ENCODE measurements at regions not wholly inside any gene's neighbourhood (a gene's known extent, or its start where the extent isn't known, plus 50 kb on each side); places are given as distances from the start of the nearest gene placed in this dataset.
"Not testable (repeated sequence)": the region's sequence is repeated elsewhere in the genome, so short reads cannot be mapped to it uniquely, and the experiment has no call there.

DNA sequence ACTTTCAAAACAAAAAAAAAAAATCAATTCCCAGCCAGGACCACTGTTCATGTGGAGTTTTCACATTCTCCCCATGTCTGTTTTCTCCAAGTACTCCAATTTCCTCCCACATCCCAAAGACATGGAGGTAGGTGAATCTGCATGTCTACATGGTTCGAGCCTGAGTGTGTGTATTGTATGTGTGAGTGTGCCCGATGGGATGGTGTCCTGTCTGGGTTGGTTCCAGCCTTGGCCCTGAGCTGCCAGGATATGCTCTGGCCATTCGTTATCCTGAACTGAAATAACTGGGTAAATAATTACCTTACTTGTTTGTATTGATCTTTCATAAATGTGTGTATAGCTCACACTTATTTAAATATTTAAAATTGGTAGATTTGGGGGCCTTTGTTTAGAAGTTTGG lies 452.3 kb upstream of the RORB start:
- no peak overlapping the region for H3K9ac ChIP-seq (ENCODE audit: low read depth, low read length)
- H3K4me3 ChIP-seq (ENCODE audit: low read depth in 1 of 2, low read length in 2 of 2): no peak overlapping the region
- no peaks in the 10 kb centered on the region for H3K79me2 ChIP-seq (ENCODE audit: insufficient read depth, low read length)
- H3K27me3 ChIP-seq (ENCODE audit: insufficient read depth, low read length, poor library complexity): no peaks in the 10 kb centered on the region
- H3K9me3 ChIP-seq (ENCODE audit: insufficient read depth, low read length, severe bottlenecking): no peaks in the 10 kb centered on the region
- no peaks in the 10 kb centered on the region for H3K4me1 ChIP-seq (ENCODE audit: insufficient read depth, low read length)
- H4K20me1 ChIP-seq (ENCODE audit: insufficient read depth, low read length): no peaks in the 10 kb centered on the region
- H3K4me2 ChIP-seq (ENCODE audit: insufficient read depth, low read length): no peak overlapping the region
- DNase-seq: no peak
- no peak for TF ChIP-seq CTCF (IDR thresholded peaks at IDR 0.05; ENCODE audit: borderline replicate concordance, extremely low read depth, low read length, poor library complexity, severe bottlenecking)
- TF ChIP-seq EZH2 (IDR thresholded peaks at IDR 0.05; ENCODE audit: borderline replicate concordance, low read depth, low read length, severe bottlenecking): no peak
- H3K36me3 ChIP-seq (ENCODE audit: insufficient read depth, low read length): no peaks in the 10 kb centered on the region
- ATAC-seq (ENCODE audit: insufficient read depth, low read depth): no peak
- no peak overlapping the region for H3K27ac ChIP-seq (ENCODE audit: low read length)
- no peak overlapping the region for H2AFZ ChIP-seq (ENCODE audit: low read depth, low read length)

- Histone ChIP-seq H3K36me3 (ENCODE audit: insufficient read depth, low read length) (no peaks in the 10 kb centered on the region), H3K9me3 (ENCODE audit: insufficient read depth, low read length, severe bottlenecking) (peaks cover 22% of the 10 kb centered on the region), H3K27me3 (ENCODE audit: insufficient read depth, low read length, poor library complexity) (no peaks in the 10 kb centered on the region), H3K79me2 (ENCODE audit: insufficient read depth, low read length) (no peaks in the 10 kb centered on the region), H3K4me1 (ENCODE audit: insufficient read depth, low read length) (peaks cover 5% of the 10 kb centered on the region; the same call in 1 of the 2 replicates), H3K9ac (ENCODE audit: low read depth, low read length) (no peak overlapping the region), H3K27ac (ENCODE audit: low read length) (no peak overlapping the region), H4K20me1 (ENCODE audit: insufficient read depth, low read length) (no peaks in the 10 kb centered on the region), H3K4me2 (ENCODE audit: insufficient read depth, low read length) (no peak overlapping the region), H3K4me3 (ENCODE audit: low read depth in 1 of 2, low read length in 2 of 2) (no peak overlapping the region), H2AFZ (ENCODE audit: low read depth, low read length) (0 out of 2 replicates have a peak overlapping the region, but pooled peaks have one; percentile 39)
- DNase-seq (no peak), ATAC-seq (ENCODE audit: insufficient read depth, low read depth) (peak; percentile 57; the same call in 1 of the 3 replicates)
- no peak for TF ChIP-seq EZH2 (IDR thresholded peaks at IDR 0.05; ENCODE audit: borderline replicate concordance, low read depth, low read length, severe bottlenecking)
- TF ChIP-seq CTCF (IDR thresholded peaks at IDR 0.05; ENCODE audit: borderline replicate concordance, extremely low read depth, low read length, poor library complexity, severe bottlenecking): no peak
These were observed 441.1 kb upstream of the RORB start for GRCh38 chr9:74056023-74056422.

DNA sequence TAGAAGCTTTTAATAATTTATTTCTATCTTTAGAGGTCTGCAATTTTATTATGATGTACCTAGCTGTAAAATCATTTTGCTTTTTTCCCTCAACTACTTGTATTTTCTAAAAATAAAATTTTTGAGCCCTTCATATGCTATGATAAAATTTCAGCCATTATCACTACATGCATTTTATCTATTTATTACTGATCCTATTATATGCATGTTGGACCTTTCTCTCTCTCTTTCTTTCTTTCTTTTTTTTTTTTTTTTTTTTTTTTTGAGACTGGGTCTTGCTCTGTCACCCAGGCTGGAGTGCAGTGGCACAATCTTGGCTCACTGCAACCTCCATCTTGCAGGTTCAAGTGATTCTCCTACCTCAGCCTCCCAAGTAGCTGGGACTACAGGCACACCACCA lies 440.1 kb upstream of the RORB start:
- DNase-seq; H3K9ac ChIP-seq (ENCODE audit: low read depth, low read length); H3K27me3 ChIP-seq (ENCODE audit: insufficient read depth, low read length, poor library complexity); H3K4me1 ChIP-seq (ENCODE audit: insufficient read depth, low read length); H3K36me3 ChIP-seq (ENCODE audit: insufficient read depth, low read length); H3K4me3 ChIP-seq (ENCODE audit: low read depth in 1 of 2, low read length in 2 of 2); H2AFZ ChIP-seq (ENCODE audit: low read depth, low read length); H3K27ac ChIP-seq (ENCODE audit: low read length); ATAC-seq (ENCODE audit: insufficient read depth, low read depth); H4K20me1 ChIP-seq (ENCODE audit: insufficient read depth, low read length); H3K79me2 ChIP-seq (ENCODE audit: insufficient read depth, low read length); H3K4me2 ChIP-seq (ENCODE audit: insufficient read depth, low read length): not testable (repeated sequence)
- peaks cover 22% of the 10 kb centered on the region for H3K9me3 ChIP-seq (ENCODE audit: insufficient read depth, low read length, severe bottlenecking)

- H3K36me3 ChIP-seq (ENCODE audit: insufficient read depth, low read length): no peaks in the 10 kb centered on the region
- H3K9me3 ChIP-seq (ENCODE audit: insufficient read depth, low read length, severe bottlenecking): no peaks in the 10 kb centered on the region
- H3K9ac ChIP-seq (ENCODE audit: low read depth, low read length): no peak overlapping the region
- no peaks in the 10 kb centered on the region for H4K20me1 ChIP-seq (ENCODE audit: insufficient read depth, low read length)
- ATAC-seq (ENCODE audit: insufficient read depth, low read depth): no peak
- no peak for DNase-seq
- H3K27me3 ChIP-seq (ENCODE audit: insufficient read depth, low read length, poor library complexity): no peaks in the 10 kb centered on the region
- no peak overlapping the region for H3K4me3 ChIP-seq (ENCODE audit: low read depth in 1 of 2, low read length in 2 of 2)
- H2AFZ ChIP-seq (ENCODE audit: low read depth, low read length): no peak overlapping the region
- H3K4me1 ChIP-seq (ENCODE audit: insufficient read depth, low read length): peaks cover 16% of the 10 kb centered on the region
- H3K27ac ChIP-seq (ENCODE audit: low read length): no peak overlapping the region
- no peak overlapping the region for H3K4me2 ChIP-seq (ENCODE audit: insufficient read depth, low read length)
- no peak for TF ChIP-seq CTCF (IDR thresholded peaks at IDR 0.05; ENCODE audit: borderline replicate concordance, extremely low read depth, low read length, poor library complexity, severe bottlenecking)
- no peak for TF ChIP-seq EZH2 (IDR thresholded peaks at IDR 0.05; ENCODE audit: borderline replicate concordance, low read depth, low read length, severe bottlenecking)
- no peaks in the 10 kb centered on the region for H3K79me2 ChIP-seq (ENCODE audit: insufficient read depth, low read length)
These were observed 432.4 kb upstream of the RORB start for GRCh38 chr9:74064702-74065101.
